HEK293 (cell line): ENCODE measurements at regions not wholly inside any gene's neighbourhood (a gene's known extent, or its start where the extent isn't known, plus 50 kb on each side); places are given as distances from the start of the nearest gene placed in this dataset.

Source experiments
- CTCF ChIP-seq: fragments of 450-650 bp; formaldehyde crosslinking; IDR thresholded peaks from 2 replicates; pipeline ENCODE4 v1.5.1; 2016; ENCODE audit warnings: missing biosample characterization, missing genetic modification characterization
- TCF7L2 ChIP-seq: IDR thresholded peaks from 2 replicates; pipeline ENCODE4 v1.6.1; 2011; ENCODE audit warnings: low read depth, mild to moderate bottlenecking, inconsistent platforms, low read length, moderate library complexity, borderline replicate concordance

GRCh38 chr17:70286391-70286790 lies 117.1 kb downstream of the KCNJ2 start:
- no peak for TF ChIP-seq CTCF (tag by site-specific recombination)
- no peak for TF ChIP-seq TCF7L2
